GM19468 (cell line): ENCODE measurements at regions not wholly inside any gene's neighbourhood (a gene's known extent, or its start where the extent isn't known, plus 50 kb on each side); places are given as distances from the start of the nearest gene placed in this dataset.

Experiments
- ATAC-seq: cut with Tn5 transposase; IDR thresholded peaks from one replicate; pipeline ENCODE4 v1.9.1; 2021; ENCODE audit warnings: mild to moderate bottlenecking, moderate library complexity, moderate number of reproducible peaks; ENCODE audit not compliant: unreplicated experiment; ENCODE audit errors: extremely low read depth

DNA sequence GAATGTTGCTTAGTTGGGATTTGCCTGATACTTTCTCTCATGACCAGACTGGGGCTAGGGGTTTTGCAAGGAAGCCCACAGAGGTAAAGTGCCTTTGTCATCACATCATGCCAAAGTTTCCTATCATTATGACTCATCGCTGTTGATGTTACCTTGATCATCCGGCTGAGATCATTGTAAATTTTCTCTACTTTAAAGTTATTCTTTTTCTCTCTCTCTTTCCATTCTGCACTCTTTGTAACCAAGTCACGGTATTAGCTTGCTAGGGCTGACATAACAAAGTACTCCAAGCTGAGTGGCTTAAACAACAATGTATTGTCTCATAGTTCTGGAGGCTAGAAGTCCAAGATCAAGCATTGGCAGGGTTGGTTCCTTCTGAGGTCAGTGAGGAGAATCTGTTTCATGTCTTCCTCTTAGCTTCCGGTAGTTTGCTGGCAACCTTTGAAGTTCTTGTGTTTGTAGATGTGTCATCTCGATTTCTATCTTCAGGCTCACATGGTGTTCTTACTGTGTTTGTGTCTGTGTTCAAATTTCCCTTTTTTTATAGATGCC lies 113.0 kb downstream of the DTHD1 start:
- no peak for ATAC-seq

DNA sequence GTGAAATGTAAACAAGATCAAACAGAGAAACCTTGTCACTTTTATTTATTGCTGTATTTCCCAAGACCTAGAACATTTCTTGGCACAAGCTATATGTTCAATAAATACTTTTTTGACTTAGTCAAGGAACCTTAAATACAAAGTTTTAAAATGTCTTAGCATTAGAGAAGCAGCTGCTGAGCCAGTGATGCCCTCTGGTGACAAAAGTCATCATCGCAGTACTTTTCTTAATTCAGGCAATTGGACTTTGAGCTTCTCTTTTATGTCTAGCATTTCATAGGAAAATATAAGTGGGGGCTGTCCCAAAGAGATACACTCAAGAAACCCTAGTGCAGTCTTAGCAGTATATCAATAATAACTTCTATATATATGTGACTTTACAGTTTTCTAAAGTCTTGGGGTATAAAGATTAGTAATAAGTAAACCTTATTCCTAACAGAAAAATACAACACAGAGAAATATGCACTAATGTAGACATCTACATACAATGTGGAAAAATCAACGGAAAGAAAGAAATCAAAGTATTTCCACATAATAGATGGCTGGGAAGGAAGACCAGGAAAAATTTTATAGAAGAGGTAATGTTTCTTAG lies 118.4 kb downstream of the DTHD1 start:
- ATAC-seq, result no peak

DNA sequence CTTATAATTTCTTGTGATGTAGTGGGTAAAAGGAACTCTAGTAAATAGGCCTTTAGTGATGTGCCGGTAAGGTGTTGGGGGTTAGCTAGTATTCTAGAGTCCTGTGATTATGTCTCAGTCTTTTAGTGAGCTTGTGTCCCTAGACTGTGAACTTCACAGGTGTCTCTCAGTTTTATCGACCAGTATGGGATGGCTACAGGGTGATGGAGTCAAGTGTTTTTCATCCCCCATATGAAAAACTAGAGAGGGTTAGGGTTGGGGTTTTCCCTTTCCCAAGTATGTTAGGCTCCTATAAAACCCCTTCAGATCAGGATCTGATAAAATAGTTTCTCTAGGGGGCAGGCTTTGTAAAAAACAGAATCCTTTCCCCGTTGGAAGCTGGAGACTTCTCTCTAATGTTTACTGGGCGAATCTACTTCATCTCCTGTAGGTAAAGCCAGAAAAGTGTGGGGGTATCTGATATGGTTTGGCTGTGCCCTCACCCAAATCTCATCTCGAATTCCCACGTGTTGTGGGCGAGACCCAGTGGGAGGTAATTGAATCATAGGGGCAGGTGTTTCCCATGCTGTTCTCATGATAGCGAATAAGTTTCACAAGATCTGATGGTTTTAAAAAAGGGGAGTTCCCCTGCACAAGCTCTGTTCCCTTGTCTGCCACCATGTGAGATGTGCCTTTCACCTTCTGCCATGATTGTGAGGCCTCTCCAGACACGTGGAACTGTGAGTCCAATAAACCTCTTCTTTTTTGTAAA lies 120.8 kb downstream of the DTHD1 start:
- no peak for ATAC-seq

DNA sequence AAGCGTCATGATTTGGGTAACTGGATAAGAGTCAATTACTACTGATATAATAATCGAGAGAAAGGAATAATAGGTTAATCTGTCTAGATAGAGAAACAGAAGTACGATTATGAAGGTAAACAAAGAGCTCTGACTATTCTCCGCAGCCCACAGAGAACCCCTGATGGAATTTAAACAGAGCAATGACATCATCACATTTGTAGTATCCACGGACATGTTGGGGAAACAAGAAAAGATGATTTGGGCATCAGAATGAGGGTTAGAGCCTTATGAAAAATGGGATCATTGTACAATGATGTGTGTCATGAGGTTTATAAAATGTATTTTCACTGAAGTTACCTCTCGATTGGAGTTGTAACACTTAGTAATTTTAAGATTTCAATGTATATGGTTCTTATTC lies 129.9 kb downstream of the DTHD1 start:
- ATAC-seq, result no peak

DNA sequence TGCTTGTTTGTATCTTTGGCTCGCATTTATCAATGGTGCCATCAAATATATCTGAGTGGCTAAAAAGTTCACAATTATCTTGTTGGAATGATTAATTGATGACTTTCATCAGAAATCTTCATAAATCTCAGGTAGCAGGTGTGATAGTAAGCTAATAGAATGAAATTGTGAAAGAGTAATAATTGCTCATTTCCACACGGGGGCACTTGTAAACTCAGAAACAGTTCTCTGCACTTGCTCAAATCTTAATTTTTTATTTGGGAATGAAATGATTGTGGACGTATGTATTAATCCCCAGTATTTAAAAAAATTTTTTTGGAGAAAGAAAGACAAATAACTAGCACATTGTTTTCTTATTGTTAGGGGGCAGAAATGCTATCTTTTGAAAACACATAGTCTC lies 132.8 kb downstream of the DTHD1 start:
- ATAC-seq, result no peak

DNA sequence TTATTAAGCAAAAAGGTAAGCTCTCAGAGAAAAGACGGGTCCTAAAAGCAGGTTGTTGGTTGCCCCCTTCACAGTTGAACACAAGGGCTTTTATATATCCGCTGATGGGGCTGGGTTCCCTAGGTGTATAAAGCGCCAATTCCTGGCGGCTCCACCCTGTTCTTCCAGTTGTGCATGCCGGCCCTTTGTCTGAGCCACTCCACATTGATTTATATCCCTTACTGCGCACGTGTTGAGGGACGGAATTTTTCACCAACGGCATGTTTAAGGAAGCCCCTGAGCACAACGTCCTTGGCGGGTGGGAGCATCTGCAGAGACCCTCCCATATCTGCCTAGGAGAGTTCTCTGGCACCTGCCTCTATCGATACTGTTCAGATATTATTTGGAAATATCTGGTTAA lies 135.7 kb downstream of the DTHD1 start:
- ATAC-seq, result no peak

DNA sequence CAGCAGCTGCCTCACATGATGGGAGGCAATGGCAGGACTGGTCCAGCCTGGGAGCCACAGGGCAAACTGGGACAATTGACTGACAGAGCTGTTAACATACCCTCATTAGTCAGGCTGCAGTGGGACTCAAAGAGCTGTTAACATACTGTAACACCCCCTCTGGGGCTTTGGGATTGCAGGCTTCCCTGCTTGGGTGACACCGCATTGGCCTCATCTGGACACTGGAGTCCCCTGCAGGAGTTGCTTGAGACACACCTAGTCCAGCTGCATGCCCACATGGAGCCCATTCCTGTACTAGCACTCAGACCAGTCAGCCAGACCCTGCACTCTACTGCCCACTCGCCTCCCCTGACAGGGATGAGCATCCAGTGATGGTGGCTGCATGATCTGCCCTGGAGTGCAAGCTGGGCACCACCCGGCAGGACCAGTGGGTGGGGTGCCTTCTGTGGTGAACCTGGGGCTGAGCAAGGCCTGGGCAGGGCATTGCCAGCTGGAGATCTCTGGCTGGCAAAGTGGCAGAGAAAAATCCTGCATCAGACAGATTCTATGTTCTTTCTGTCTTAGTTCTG lies 138.8 kb downstream of the DTHD1 start:
- no peak for ATAC-seq

DNA sequence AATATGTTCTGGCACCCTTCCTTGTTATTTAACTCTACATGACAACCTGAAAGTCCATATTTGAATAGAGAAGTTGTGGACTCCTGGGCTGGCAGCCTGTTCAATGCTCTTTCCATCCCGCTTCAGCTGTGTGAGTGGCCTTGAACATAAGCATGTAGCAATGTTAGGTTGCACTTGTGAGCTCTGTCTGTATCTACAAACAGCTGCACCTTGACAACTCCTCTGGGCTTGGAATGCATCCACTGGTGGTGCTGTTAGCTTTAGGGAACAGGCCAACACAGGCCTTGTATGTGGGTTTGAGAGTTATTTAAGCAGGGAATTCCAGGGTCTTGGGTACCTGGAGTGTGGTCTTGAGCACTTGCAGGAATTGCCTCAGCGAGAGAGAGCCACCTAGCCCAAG lies 141.2 kb downstream of the DTHD1 start:
- no peak for ATAC-seq

DNA sequence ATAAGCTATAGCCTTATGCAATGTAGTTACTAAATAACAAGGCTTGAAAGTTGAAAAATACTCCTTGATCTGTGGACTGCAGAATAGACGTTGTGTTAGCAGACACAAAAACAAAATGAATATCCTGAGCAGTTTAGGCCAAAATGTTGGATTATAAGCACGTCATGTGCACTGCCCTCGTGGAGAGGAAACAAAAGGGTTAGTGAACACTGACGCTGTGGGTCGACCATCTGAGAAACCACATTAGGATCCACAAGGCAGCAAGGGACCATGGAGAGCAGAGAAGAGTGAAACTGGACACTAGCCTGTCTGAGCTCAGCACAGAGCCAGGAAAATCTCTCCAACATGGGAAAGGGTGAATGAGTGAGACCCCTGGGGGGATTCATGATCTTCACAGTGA lies 145.3 kb downstream of the DTHD1 start:
- ATAC-seq, result no peak

DNA sequence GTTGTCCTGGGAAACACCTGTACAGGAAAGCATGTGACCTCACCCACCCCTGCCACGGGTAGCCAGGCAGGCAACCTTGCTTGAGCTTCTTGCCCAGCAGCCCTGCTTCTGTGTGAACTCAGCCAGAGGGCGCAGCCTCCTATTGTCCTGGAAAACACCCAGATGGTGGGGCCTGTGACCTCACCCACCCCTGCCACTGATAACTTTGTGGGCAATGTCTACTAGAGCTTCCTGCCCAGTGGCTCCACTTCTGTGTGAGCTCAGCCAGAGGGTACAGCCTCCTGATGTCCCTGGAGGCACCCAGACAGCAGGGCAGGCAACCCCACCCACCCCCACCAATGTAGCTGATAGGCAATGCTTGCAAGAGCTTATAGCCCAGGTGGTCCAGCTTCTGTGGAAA lies 146.3 kb downstream of the DTHD1 start:
- no peak for ATAC-seq

DNA sequence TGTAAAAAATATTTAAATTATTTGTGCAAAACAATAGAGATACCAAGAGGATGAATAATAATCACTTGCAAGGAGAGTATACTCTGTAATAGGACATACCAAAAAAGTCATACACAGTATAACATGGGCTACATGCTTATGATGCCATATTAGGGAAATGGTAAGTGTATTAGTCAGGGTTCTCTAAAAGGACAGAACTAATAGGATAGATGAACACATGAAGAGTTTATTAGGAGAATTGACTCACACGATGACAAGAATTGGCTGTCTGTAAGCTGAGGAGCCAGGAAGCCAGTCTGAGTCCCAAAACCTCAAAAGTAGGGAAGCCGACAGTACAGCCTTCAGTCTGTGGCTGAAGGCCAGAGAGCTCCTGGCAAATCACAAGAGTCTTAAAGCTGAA lies 151.2 kb downstream of the DTHD1 start:
- ATAC-seq, result no peak

DNA sequence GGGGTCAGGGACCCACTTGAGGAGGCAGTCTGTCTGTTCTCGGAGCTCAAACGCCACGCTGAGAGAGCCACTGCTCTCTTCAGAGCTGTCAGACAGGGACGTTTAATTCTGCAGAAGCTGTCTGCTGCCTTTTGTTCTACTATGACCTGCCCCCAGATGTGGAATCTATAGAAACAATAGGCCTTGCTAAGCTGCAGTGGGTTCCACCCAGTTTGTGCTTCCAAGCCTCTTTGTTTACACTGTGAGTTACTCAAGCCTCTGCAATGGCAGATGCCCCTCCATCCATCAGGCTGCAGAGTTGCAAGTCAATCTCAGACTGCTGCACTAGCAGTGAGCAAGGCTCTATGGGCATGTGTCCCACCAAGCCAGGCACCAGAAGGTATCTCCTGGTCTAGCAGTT lies 158.1 kb downstream of the DTHD1 start:
- ATAC-seq, result no peak

DNA sequence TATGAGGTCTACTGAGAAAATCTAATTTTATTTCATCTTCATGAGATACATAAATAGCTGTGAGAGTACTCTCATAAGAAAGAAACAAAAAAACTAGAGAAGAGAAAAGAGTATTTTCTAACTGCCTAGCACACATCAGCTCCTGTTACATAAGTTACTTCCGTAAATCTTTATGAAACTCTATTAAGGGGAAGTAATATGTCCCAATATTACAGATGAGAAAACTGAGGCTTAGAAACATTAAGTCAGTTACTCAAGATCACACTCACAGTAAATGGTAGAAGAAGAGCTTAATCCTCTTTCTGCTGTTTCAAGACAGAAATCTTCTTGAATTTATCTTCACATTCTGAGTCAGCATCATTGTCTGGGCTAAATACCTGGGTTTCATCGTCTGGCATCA lies 164.1 kb downstream of the DTHD1 start:
- no peak for ATAC-seq

DNA sequence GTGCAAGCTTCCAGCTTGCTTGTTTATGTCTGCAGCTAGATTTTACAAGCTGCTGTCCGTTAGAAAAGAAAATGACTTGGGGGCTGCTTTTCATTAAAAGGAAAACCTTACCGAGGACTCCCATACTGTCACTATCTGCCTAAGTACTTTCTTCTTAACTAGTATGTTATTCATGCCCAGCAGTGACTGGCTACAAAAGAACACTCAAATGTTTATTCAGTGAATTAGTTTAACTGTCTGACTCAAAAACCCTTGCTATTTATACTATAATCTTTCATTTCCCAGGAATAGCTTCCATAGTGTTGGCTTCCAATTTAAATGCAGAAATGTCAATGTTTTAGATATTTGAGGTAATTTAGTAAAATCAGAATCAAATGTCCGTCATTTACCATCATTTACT lies 164.9 kb downstream of the DTHD1 start:
- no peak for ATAC-seq

DNA sequence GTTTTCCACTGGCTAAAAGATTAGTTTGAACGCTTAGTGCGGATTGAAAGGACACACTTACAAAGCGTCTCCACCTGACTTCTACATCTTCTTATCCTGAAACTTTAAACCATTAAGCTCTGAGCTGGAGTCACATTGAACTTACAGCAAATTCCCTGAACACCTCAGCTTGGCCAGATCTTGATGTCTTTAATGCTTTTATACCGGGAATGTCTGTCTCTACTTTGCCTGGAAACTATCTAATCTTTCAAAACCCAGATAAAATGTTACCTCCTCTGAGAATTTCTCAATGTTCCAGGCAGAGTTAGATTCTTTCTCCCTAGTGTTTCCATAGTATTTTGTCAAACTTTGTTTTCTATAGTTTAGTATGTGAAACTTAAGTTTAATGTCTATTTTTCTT lies 179.9 kb downstream of the DTHD1 start:
- no peak for ATAC-seq

DNA sequence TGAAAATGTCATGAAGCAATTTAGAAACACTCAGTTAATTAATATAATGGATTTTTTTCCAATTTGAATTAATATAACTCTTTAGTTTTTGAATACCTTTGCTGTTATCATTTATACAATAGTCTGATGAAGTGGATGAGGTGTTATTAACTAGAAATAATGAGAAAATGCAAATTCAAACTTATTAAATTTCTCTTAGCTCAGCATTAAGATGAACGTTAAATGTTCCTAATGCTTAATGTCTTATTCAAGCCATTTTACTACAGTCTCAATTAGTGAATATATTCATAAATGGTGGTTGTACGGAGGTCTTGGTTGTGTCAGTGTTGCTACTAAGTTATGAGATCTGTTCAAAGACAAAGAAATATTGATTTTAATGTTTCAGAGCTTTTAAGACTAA lies 186.3 kb downstream of the DTHD1 start:
- ATAC-seq, result no peak

DNA sequence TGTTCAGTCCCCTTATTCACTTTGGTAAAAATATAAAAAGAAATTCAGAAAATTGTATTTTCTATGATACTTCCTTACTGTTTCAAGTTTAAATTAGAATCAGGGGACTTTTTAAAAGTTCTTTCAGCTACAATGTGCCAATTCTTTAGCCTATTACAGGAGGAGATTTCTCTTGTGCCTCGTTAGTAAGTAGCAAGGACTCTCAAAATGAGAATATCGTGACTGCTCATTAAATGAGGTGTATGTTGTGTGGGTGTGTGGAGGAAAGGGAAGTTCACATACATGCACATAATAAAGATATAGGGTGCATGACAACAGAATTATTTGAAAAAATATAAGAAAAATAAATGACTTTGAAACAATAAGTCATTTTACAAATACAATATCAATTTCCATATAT lies 190.5 kb downstream of the DTHD1 start:
- no peak for ATAC-seq

DNA sequence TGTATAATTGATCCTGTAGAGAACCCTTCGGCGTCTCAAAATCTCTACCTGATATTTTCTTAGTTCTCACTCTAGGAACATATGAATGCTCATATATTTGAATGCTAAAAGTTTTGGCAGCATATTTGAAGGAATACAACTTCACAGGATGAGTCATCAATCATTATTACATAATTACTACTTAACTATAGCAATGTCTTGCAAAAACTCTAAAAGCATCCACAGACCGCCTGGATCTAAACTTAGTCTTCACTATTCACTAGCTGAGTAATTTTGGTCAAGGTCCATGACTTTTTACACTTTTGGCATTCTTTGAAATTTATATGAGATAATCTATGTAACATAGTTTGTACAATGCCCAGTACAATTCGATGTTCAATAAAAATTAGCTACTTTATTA lies 194.7 kb downstream of the DTHD1 start:
- ATAC-seq, result no peak

DNA sequence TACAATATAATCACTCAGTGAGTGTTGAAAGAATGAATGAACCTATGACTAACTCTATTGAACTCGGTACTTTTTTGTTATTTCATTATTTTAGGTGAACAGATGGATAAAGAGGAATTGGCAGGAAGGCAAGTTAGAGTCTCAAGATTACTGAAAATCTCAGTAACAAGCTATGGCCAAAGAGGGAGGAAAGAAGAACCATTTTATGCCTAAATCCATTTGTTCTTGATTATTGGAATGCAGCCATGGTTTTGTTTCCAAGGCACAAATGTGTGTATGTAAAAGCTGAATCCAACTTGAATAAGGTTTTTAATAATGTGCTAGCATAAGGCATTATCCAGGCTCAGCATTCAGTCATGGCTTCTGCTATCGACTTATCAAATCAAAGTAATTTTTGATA lies 196.4 kb downstream of the DTHD1 start:
- no peak for ATAC-seq

DNA sequence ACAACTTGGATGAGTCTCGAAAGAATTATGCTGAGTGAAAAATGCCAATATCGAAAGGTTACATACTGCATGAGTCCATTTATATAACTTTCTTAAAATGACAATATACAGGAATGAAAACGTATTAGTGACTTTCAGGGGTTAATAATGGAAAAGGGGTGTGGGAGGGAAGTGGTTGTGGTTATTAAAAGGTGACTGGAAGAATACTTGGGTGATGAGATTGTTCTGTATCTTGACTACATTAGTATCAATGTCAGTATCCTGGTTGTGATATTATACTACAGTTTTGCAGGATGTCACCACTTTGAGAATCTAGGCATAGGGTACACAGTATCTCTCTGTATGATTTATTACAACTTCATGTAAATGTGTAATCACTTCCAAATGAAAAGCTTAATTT lies 204.5 kb downstream of the DTHD1 start:
- ATAC-seq, result no peak

DNA sequence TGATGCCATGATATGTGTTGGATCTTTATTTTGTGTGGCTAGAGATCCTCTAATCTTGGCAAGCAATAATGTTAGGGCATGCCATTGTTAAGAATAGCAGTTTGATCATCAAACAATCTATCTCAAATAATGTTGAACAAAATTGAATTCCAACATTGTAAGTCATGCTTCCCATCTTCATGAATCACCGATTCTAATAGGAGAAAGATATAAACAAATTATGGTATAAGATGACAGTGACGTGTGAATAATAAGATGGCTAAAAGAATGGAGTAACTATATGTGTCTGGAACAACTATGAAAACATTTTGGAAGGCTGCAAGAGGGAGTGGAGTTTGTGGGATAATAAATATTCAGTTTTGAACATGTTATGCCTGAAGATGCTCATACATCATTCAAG lies 208.4 kb downstream of the DTHD1 start:
- no peak for ATAC-seq

DNA sequence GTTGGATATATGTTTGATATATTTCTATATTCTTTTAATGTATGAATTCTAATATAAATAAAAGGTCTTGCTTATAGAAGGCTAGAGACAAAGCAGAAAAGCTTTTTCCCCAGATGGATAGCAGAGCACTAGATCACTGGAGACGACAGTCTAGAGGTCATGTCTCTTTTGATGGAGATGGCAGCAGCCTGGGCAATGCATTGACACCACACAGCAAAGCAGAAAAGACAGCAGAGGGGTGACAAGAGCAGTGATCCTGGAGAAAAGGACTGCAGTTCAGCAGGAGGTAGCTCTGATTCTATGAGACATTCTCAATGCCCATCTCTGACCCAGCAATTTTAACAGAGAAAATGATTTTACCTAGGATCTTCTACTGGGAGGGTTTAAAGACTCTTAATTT lies 210.6 kb downstream of the DTHD1 start:
- no peak for ATAC-seq
